A673 (cell line): ENCODE measurements at regions not wholly inside any gene's neighbourhood (a gene's known extent, or its start where the extent isn't known, plus 50 kb on each side); places are given as distances from the start of the nearest gene placed in this dataset.

Experiments
- BruUV-seq: library from RNA; stranded (reverse); fragments of 400-500 nt; replicated peaks from 2 replicates; lab custom pipeline; 2021; lab: Mats Ljungman, UMichigan
- CTCF ChIA-PET: fragments of 300-600 bp; sonication (Branson Sonifier 250); formaldehyde crosslinking; loops from one replicate; lab custom pipeline; 2022; ENCODE audit warnings: antibody characterized with exemption; lab: Charles Lee
- POLR2A ChIA-PET: fragments of 300-600 bp; sonication (Branson Sonifier 250); formaldehyde crosslinking; loops from one replicate; lab custom pipeline; 2022; ENCODE audit warnings: antibody characterized with exemption; ENCODE audit not compliant: low non-redundant PET; lab: Charles Lee
- DNase-seq: peaks from one replicate; pipeline ENCODE4 v3.0.0-alpha.2; 2015; ENCODE audit warnings: low spot score
- H3K27ac ChIP-seq: fragments of 200-600 bp; sonication (generic); 2 replicates; pipeline ENCODE4 v1.5.1; 2016; ENCODE audit warnings: mixed run types, low read depth, mild to moderate bottlenecking, mixed read lengths, antibody characterized with exemption, low read length; ENCODE audit not compliant: poor library complexity, severe bottlenecking
- H3K27me3 ChIP-seq: fragments of 200-600 bp; sonication (generic); replicated peaks from 2 replicates; pipeline ENCODE4 v1.6.1; 2017; ENCODE audit warnings: mixed run types, low read depth, mild to moderate bottlenecking, mixed read lengths, antibody characterized with exemption, low read length; ENCODE audit not compliant: insufficient read depth, poor library complexity
- H3K36me3 ChIP-seq: fragments of 200-600 bp; sonication (generic); 2 replicates; pipeline ENCODE4 v1.6.1; 2016; ENCODE audit warnings: mixed run types, mild to moderate bottlenecking, mixed read lengths, antibody characterized with exemption, low read length; ENCODE audit not compliant: insufficient read depth, poor library complexity, severe bottlenecking
- H3K4me1 ChIP-seq: fragments of 200-600 bp; sonication (generic); 2 replicates; pipeline ENCODE4 v1.6.1; 2017; ENCODE audit warnings: mixed run types, mild to moderate bottlenecking, mixed read lengths, antibody characterized with exemption, low read length; ENCODE audit not compliant: insufficient read depth, poor library complexity, severe bottlenecking
- H3K4me3 ChIP-seq: fragments of 200-600 bp; sonication (generic); 2 replicates; pipeline ENCODE4 v1.5.1; 2016; ENCODE audit warnings: low read depth, mixed run types, mild to moderate bottlenecking, mixed read lengths, low read length; ENCODE audit not compliant: poor library complexity, severe bottlenecking
- H3K9me3 ChIP-seq: fragments of 200-600 bp; sonication (generic); 2 replicates; pipeline ENCODE4 v1.6.1; 2016; ENCODE audit warnings: mixed run types, low read depth, mild to moderate bottlenecking, mixed read lengths, antibody characterized with exemption, low read length; ENCODE audit not compliant: poor library complexity, severe bottlenecking
- EZH2 ChIP-seq: fragments of 200-600 bp; sonication (generic); IDR thresholded peaks from 2 replicates; pipeline ENCODE4 v1.6.1; 2017; ENCODE audit warnings: borderline replicate concordance, low read depth, mild to moderate bottlenecking, mixed read lengths, antibody characterized with exemption, low read length; ENCODE audit not compliant: poor library complexity, severe bottlenecking
- intact Hi-C: fragments of 100-400 bp; cut with micrococcal nuclease; formaldehyde crosslinking; loops from one replicate; pipeline ENCODE4 v1.10.0; 2022; ENCODE audit not compliant: unreplicated experiment
- TF ChIP-seq, protein P1 (sequence below): fragments of 300-800, 200-600 bp; sonication (generic); conservative IDR thresholded peaks from 2 replicates; pipeline ENCODE4 v1.5.1; 2017; ENCODE audit warnings: low read depth, mild to moderate bottlenecking, antibody characterized with exemption, low read length, moderate library complexity, mixed read lengths

DNA sequence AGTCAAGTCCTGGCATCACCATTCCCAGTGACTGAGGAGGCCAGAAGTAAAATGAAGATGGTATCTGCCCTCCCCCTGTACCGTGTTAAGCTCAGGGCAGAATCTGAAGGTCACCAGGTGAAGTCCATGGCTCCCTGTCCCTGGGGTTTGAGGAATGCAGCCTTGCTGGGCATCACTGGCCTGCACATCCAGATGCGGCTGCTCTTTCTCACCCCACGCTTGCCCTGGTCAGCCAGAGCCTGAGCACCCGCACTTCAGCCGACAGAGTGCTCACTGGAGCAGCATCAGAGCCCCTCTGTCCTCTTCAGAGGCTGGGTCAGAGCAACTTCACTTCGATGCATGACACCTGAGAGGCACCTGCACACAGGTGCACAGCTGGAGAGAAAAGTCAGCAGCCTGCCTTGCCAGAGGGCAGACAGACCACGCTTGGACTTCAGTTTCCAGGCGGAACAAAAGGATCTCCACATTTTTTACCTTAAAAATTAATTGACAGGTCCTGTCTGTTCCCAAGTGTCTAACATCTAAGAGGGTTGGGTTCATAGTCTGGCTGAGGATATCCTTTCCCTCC, 267.3 kb downstream of the ANAPC1 start:
- no peak for DNase-seq
- Histone ChIP-seq H3K9me3 (no peaks in the 10 kb centered on the region), H3K36me3 (no peaks in the 10 kb centered on the region), H3K27me3 (peaks cover 2% of the 10 kb centered on the region), H3K27ac (no peak overlapping the region), H3K4me1 (no peaks in the 10 kb centered on the region), H3K4me3 (no peak overlapping the region)
- intact Hi-C loops: no loop called here
- CTCF ChIA-PET: no interaction called here
- BruUV-seq: no TSS peak
- POLR2A ChIA-PET: interaction anchor here (0.6 kb wide), 1 partner anchor 1419 kb away, joined by 3 read pairs; no protein-coding TSS in a partner anchor
- no peak for TF ChIP-seq EZH2
- TF ChIP-seq, protein P1, sequence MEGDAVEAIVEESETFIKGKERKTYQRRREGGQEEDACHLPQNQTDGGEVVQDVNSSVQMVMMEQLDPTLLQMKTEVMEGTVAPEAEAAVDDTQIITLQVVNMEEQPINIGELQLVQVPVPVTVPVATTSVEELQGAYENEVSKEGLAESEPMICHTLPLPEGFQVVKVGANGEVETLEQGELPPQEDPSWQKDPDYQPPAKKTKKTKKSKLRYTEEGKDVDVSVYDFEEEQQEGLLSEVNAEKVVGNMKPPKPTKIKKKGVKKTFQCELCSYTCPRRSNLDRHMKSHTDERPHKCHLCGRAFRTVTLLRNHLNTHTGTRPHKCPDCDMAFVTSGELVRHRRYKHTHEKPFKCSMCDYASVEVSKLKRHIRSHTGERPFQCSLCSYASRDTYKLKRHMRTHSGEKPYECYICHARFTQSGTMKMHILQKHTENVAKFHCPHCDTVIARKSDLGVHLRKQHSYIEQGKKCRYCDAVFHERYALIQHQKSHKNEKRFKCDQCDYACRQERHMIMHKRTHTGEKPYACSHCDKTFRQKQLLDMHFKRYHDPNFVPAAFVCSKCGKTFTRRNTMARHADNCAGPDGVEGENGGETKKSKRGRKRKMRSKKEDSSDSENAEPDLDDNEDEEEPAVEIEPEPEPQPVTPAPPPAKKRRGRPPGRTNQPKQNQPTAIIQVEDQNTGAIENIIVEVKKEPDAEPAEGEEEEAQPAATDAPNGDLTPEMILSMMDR: no peak

DNA sequence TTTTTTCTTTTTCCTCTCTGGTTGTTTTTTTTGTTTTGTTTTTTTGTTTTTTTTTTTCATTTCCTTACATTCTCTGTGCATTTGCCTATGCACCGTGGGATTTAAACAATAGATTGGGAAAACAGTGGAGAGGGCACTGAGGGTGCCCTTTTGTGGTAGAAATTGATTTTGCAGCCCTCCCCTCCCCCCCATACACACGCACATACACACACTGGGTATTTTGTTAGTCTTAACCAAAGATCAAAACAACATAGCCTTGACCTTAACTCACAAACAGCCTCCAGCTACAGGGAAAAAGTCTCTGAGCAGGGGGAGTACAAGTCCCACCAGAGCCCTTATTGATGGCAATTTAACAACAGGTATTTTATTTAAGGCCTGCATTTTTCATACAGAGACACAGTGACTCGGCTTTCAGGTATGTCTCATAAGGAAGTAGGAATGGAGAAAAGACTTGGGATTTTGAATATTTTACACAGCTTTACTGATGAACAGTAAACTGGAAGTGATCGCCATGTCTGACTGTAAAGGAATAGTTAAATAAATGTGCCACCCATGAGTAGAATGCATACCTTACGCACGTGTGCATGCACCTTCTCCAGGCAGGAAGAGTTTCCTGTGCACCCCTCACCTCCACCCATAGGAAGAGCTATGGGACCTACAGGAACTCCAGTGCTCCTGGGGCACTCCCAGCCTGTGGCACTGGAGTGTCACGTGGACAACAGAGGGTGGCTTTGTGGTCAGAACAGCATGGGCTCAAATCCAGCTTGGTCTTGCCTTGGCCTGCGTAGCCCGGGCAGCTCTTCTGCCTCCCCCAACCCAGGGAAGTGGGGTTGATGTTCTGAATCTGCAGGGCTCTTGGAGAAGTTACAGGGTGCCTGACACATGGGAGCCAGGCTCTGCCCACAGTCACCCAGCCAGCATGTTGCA, 266.4 kb downstream of the ANAPC1 start:
- no peak for DNase-seq
- Histone ChIP-seq H3K27me3 (peaks cover 2% of the 10 kb centered on the region), H3K9me3 (no peaks in the 10 kb centered on the region), H3K36me3 (no peaks in the 10 kb centered on the region), H3K4me3 (no peak overlapping the region), H3K27ac (no peak overlapping the region), H3K4me1 (no peaks in the 10 kb centered on the region)
- TF ChIP-seq EZH2: no peak
- TF ChIP-seq, protein P1: no peak
- POLR2A ChIA-PET: no interaction called here
- CTCF ChIA-PET: no interaction called here
- intact Hi-C loops: no loop called here
- no TSS peak for BruUV-seq

DNA sequence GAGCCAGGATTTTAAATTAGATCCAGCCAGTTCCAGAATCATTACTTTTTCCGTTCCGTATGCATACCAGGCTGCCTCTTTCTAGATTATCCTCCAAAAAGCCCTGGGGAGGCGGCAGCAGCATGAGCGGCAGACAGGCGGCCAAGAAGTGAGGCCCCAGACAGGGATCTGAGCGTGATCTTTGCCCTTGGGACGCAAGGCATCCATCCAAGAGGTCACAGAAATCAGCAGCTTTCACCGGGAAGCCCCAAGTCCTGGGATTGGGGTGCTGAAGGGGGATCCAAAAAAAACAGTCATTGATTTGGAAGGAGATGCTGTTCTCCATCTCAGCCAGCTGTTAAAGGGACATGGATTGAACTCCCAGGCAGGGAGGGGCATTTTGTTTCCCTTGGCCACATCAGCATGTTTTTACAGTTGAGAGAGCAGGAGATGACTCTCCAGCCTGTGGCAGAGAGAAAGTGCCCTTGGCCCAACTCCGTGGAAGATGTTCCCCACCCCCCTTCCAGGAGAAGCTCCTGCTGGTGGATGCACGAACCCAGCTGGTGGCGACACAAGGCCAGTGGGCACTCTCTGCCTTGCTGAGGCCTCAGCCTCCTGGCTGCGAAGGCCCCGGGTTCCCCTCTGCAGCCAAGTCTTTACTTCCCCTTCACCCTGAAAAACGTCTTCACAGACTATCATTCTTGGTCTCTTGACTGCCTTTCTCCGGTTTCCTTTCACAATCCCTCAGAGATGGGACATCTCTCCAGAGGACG, 265.6 kb downstream of the ANAPC1 start:
- intact Hi-C loops: no loop called here
- BruUV-seq: no TSS peak
- no peak for TF ChIP-seq EZH2
- TF ChIP-seq, protein P1: no peak
- POLR2A ChIA-PET: no interaction called here
- no peak for DNase-seq
- H3K4me3 ChIP-seq: no peak overlapping the region
- H3K4me1 ChIP-seq: no peaks in the 10 kb centered on the region
- no peaks in the 10 kb centered on the region for H3K36me3 ChIP-seq
- H3K27me3 ChIP-seq: peaks cover 2% of the 10 kb centered on the region
- H3K27ac ChIP-seq: no peak overlapping the region
- CTCF ChIA-PET: interaction anchor here (2.1 kb wide), 1 partner anchor 81 kb away, joined by 9 read pairs; no protein-coding TSS in a partner anchor
- H3K9me3 ChIP-seq: no peaks in the 10 kb centered on the region
